C4-2B (cell line): ENCODE measurements at regions not wholly inside any gene's neighbourhood (a gene's known extent, or its start where the extent isn't known, plus 50 kb on each side); places are given as distances from the start of the nearest gene placed in this dataset.

Experiments
- CTCF ChIP-seq: fragments of 450-650 bp; conservative IDR thresholded peaks from 2 replicates; pipeline ENCODE4 v1.5.1; 2017; ENCODE audit warnings: mild to moderate bottlenecking
- ZFX ChIP-seq: fragments of 450-650 bp; IDR thresholded peaks from 2 replicates; pipeline ENCODE4 v1.6.1; 2017

- no peak for TF ChIP-seq CTCF
- TF ChIP-seq ZFX, result no peak
Observed at GRCh38 chr10:78403781-78404180, 370.1 kb downstream of the RPS24 start.
